IMR-90 (cell line): ENCODE measurements at regions not wholly inside any gene's neighbourhood (a gene's known extent, or its start where the extent isn't known, plus 50 kb on each side); places are given as distances from the start of the nearest gene placed in this dataset.
A peak's percentile ranks its signal among the peaks of the same experiment; 100 is the strongest.

Source experiments
- ATAC-seq: fragments of 200-7000 bp; cut with Tn5 transposase; 2 replicates; pipeline ENCODE4 v1.9.1; 2020; ENCODE audit warnings: low read depth, mild to moderate bottlenecking, moderate library complexity
- BruUV-seq: library from RNA; stranded (reverse); fragments of 400-500 nt; replicated peaks from 2 replicates; lab custom pipeline; 2021; lab: Mats Ljungman, UMichigan
- CTCF ChIA-PET: fragments of 300-600 bp; formaldehyde crosslinking; extraction: SDS; loops from one replicate; lab custom pipeline; 2021; ENCODE audit warnings: antibody characterized with exemption; lab: Yijun Ruan, JAX
- POLR2A ChIA-PET: fragments of 300-600 bp; sonication (Branson Sonifier 250); formaldehyde crosslinking; loops from one replicate; lab custom pipeline; 2022; ENCODE audit warnings: antibody characterized with exemption; ENCODE audit not compliant: unreplicated experiment; lab: Charles Lee
- DNase-seq: peaks from one replicate; pipeline ENCODE4 v3.0.0; 2013
- H2AFZ ChIP-seq: replicated peaks from 2 replicates; pipeline ENCODE3; 2013; ENCODE audit warnings: low read length, mild to moderate bottlenecking; ENCODE audit not compliant: poor library complexity
- H2AK5ac ChIP-seq: 2 replicates; pipeline ENCODE4 v1.6.1; 2013; ENCODE audit warnings: low read depth, low read length, inconsistent platforms
- H2AK9ac ChIP-seq: replicated peaks from 2 replicates; pipeline ENCODE3; 2013; ENCODE audit warnings: mild to moderate bottlenecking, low read depth, low read length, moderate library complexity; ENCODE audit not compliant: poor library complexity
- H2BK120ac ChIP-seq: 2 replicates; pipeline ENCODE4 v1.6.1; 2013; ENCODE audit warnings: low read depth, low read length, inconsistent platforms
- H2BK15ac ChIP-seq: 3 replicates; pipeline ENCODE4 v1.6.1; 2013; ENCODE audit warnings: low read depth, low read length, inconsistent platforms
- H2BK20ac ChIP-seq: 2 replicates; pipeline ENCODE4 v1.6.1; 2013; ENCODE audit warnings: low read depth, mild to moderate bottlenecking, inconsistent platforms, low read length, moderate library complexity
- H2BK5ac ChIP-seq: 2 replicates; pipeline ENCODE4 v1.6.1; 2013; ENCODE audit warnings: mild to moderate bottlenecking, low read depth, low read length, inconsistent platforms; ENCODE audit not compliant: poor library complexity, severe bottlenecking
- H3K14ac ChIP-seq: replicated peaks from 2 replicates; pipeline ENCODE4 v1.6.1; 2013; ENCODE audit warnings: low read depth, low read length, inconsistent platforms
- H3K18ac ChIP-seq: 2 replicates; pipeline ENCODE4 v1.6.1; 2013; ENCODE audit warnings: low read depth, low read length, control low read depth
- H3K23ac ChIP-seq: 2 replicates; pipeline ENCODE4 v1.6.1; 2013; ENCODE audit warnings: low read depth, low read length, inconsistent platforms
- H3K27ac ChIP-seq: 2 replicates; pipeline ENCODE4 v1.5.1; 2013; ENCODE audit warnings: mild to moderate bottlenecking, control low read depth, low read length; ENCODE audit not compliant: insufficient read depth
- H3K27me3 ChIP-seq: 2 replicates; pipeline ENCODE4 v1.6.1; 2013; ENCODE audit warnings: low read length; ENCODE audit not compliant: control insufficient read depth, insufficient read depth
- H3K36me3 ChIP-seq: 2 replicates; pipeline ENCODE4 v1.6.1; 2013; ENCODE audit warnings: low read length, mixed read lengths; ENCODE audit not compliant: control insufficient read depth, insufficient read depth
- H3K4ac ChIP-seq: 2 replicates; pipeline ENCODE4 v1.6.1; 2013; ENCODE audit warnings: low read depth, low read length, inconsistent platforms
- H3K4me1 ChIP-seq: 2 replicates; pipeline ENCODE4 v1.6.1; 2013; ENCODE audit warnings: low read length, mixed read lengths; ENCODE audit not compliant: control insufficient read depth, insufficient read depth
- H3K4me2 ChIP-seq: 2 replicates; pipeline ENCODE4 v1.6.1; 2013; ENCODE audit warnings: low read depth, mild to moderate bottlenecking, control low read depth, low read length, moderate library complexity
- H3K4me3 ChIP-seq: 2 replicates; pipeline ENCODE4 v1.5.1; 2013; ENCODE audit warnings: low read depth, mild to moderate bottlenecking, control low read depth, low read length, moderate library complexity; ENCODE audit not compliant: insufficient read depth
- H3K56ac ChIP-seq: 2 replicates; pipeline ENCODE4 v1.6.1; 2013; ENCODE audit warnings: low read length, inconsistent platforms; ENCODE audit not compliant: insufficient read depth; ENCODE audit errors: extremely low read depth
- H3K79me1 ChIP-seq, 2 experiments: 2 replicates each; pipeline ENCODE4 v1.6.1; 2013; ENCODE audit warnings: low read length in 2 of 2, inconsistent platforms in 1 of 2, low read depth in 1 of 2
- H3K9ac ChIP-seq: 2 replicates; pipeline ENCODE4 v1.6.1; 2013; ENCODE audit warnings: low read depth, low read length, control low read depth
- H3K9me1 ChIP-seq: 2 replicates; pipeline ENCODE4 v1.6.1; 2013; ENCODE audit warnings: low read length, inconsistent platforms; ENCODE audit not compliant: insufficient read depth
- H3K9me3 ChIP-seq: 2 replicates; pipeline ENCODE4 v1.6.1; 2013; ENCODE audit warnings: low read length; ENCODE audit not compliant: control insufficient read depth, insufficient read depth
- H4K20me1 ChIP-seq: 2 replicates; pipeline ENCODE4 v1.6.1; 2013; ENCODE audit warnings: low read length, inconsistent platforms; ENCODE audit not compliant: insufficient read depth
- H4K5ac ChIP-seq: 2 replicates; pipeline ENCODE4 v1.6.1; 2013; ENCODE audit warnings: mild to moderate bottlenecking, low read depth, low read length, control low read depth
- H4K8ac ChIP-seq, 2 experiments: 2 replicates each; pipeline ENCODE4 v1.6.1; 2013; ENCODE audit warnings: low read depth in 2 of 2, low read length in 2 of 2, control low read depth in 1 of 2, inconsistent platforms in 1 of 2
- H4K91ac ChIP-seq: 2 replicates; pipeline ENCODE4 v1.6.1; 2013; ENCODE audit warnings: low read depth, low read length, inconsistent platforms; ENCODE audit not compliant: insufficient read depth
- CEBPB ChIP-seq: IDR thresholded peaks from 2 replicates; pipeline ENCODE4 v1.6.1; 2012; ENCODE audit warnings: low read depth, low read length, improper control_type of control experiment
- CHD1 ChIP-seq: IDR thresholded peaks from 2 replicates; pipeline ENCODE4 v1.6.1; 2012; ENCODE audit warnings: low read depth, low read length, improper control_type of control experiment
- FOS ChIP-seq: fragments of 150-350 bp; IDR thresholded peaks from 2 replicates; pipeline ENCODE4 v1.6.1; 2016; ENCODE audit warnings: low read depth, low read length
- MAFK ChIP-seq: IDR thresholded peaks from 2 replicates; pipeline ENCODE4 v1.6.1; 2012; ENCODE audit warnings: low read depth, low read length, improper control_type of control experiment
- MXI1 ChIP-seq: IDR thresholded peaks from 2 replicates; pipeline ENCODE4 v1.6.1; 2012; ENCODE audit warnings: low read depth, mild to moderate bottlenecking, low read length, moderate library complexity, borderline replicate concordance
- NFE2L2 ChIP-seq: fragments of 150-350 bp; IDR thresholded peaks from 2 replicates; pipeline ENCODE4 v1.6.1; 2016; ENCODE audit warnings: low read depth, mild to moderate bottlenecking, low read length
- RCOR1 ChIP-seq: IDR thresholded peaks from 2 replicates; pipeline ENCODE4 v1.6.1; 2012; ENCODE audit warnings: mild to moderate bottlenecking, low read length, improper control_type of control experiment; ENCODE audit not compliant: insufficient replicate concordance
- RFX5 ChIP-seq: IDR thresholded peaks from 2 replicates; pipeline ENCODE4 v1.8.0; 2012; ENCODE audit warnings: low read depth, mild to moderate bottlenecking, low read length, moderate library complexity
- USF2 ChIP-seq: fragments of 150-350 bp; IDR thresholded peaks from 2 replicates; pipeline ENCODE4 v1.6.1; 2017; ENCODE audit warnings: mild to moderate bottlenecking, antibody characterized with exemption, low read length, low read depth
- WGBS, 2 experiments: methylation state at CpG; one replicate each; pipeline versions ENCODE4 v1.1.5 to v1.1.7; 2013; ENCODE audit warnings: missing lambda C conversion rate in 2 of 2; ENCODE audit not compliant: insufficient read length in 1 of 2; ENCODE audit errors: extremely low coverage in 2 of 2; 5-methylcytosine and 5-hydroxymethylcytosine counted together
- dilution Hi-C: fragments of 300-500 bp; cut with HindIII; formaldehyde crosslinking; loops from one replicate; pipeline ENCODE4 v1.14.3; 2018; ENCODE audit warnings: low sequenced_read_pairs; ENCODE audit not compliant: unreplicated experiment
- in situ Hi-C: fragments of 300-500 bp; cut with MboI; formaldehyde crosslinking; loops from 3 replicates; pipeline ENCODE4 v1.14.3; 2019; ENCODE audit warnings: low sequenced_read_pairs, inconsistent platforms, mixed read lengths
- intact Hi-C: fragments of 100-400 bp; cut with micrococcal nuclease; formaldehyde crosslinking; loops from 2 replicates; pipeline ENCODE4 v1.10.0; 2022

DNA sequence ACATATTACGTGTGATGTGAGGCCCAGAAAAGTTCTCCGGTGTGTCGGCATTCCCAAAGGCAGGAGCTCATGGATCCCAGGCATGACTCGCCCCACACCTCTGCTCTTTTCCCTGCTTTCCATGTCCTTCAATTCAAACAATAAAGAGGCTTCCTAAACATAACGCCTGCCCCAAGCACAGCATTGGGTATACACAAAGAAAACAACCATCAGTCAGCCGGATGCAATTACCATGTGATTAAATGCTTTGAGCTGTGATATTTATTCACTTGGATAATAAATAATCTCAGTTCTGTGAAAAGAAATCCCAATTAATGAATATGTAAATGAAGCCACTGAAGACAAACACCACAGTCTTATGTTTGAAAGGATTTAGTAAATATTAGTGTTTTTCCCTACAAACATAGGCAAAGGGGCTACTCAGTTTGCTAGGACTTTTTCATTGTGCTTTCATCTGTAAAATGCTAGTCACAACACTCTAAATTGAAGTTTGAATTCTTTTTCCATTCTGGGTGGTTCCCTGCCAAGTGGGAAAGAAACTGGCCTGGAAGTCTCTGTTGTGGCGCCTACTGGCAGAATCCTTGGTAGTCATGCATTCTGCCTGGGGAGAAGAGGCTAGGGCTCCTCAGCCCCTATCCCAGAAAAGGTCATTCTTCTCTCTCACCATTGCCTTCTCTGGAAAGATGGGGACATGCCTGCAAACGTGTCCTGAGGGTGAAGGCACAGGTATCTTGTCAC lies 144.7 kb downstream of the COL6A3 start:
- H3K4me3 ChIP-seq, result no peak overlapping the region
- no peak overlapping the region for H3K9ac ChIP-seq
- peak overlapping the region; percentile 88 for H3K18ac ChIP-seq
- H3K23ac ChIP-seq, result peak overlapping the region; percentile 49; the same call in 1 of the 2 replicates
- no peak overlapping the region for H3K4me2 ChIP-seq
- peak overlapping the region; percentile 89 for H2BK120ac ChIP-seq
- CTCF ChIA-PET, result no interaction called here
- H3K9me3 ChIP-seq, result no peaks in the 10 kb centered on the region
- peak overlapping the region; percentile 90 for H2BK20ac ChIP-seq
- H3K79me1 ChIP-seq, result 0 out of 4 replicates have a peak, but pooled peaks cover 0 to 4% of the 10 kb centered on the region in 2 experiments
- in situ Hi-C loops, result no loop called here
- H3K36me3 ChIP-seq, result no peaks in the 10 kb centered on the region
- no peaks in the 10 kb centered on the region for H4K20me1 ChIP-seq
- peak overlapping the region; percentile 73 for H3K14ac ChIP-seq
- BruUV-seq, result no TSS peak
- peak overlapping the region; percentile 92; the same call in 2 of the 3 replicates for H2BK15ac ChIP-seq
- 72% methylated on average over 5 of the region's 8 CpGs; no CpG with 5 or more reads in 1 of the 2 experiments for WGBS, 2 experiments
- H4K8ac ChIP-seq, result peak overlapping the region; percentile 90 to 92
- POLR2A ChIA-PET, result no interaction called here
- ATAC-seq (peak; percentile 19), DNase-seq (peak; percentile 44)
- H2BK5ac ChIP-seq, result peak overlapping the region; percentile 26
- H3K9me1 ChIP-seq, result peaks cover 10% of the 10 kb centered on the region
- intact Hi-C loops, result no loop called here
- H3K4me1 ChIP-seq, result peaks cover 21% of the 10 kb centered on the region
- H3K4ac ChIP-seq, result peak overlapping the region; percentile 86
- no peak overlapping the region; the same call in 1 of the 2 replicates for H3K56ac ChIP-seq
- H3K27ac ChIP-seq, result peak overlapping the region; percentile 67
- TF ChIP-seq MAFK (no peak), CEBPB (no peak), USF2 (no peak), FOS (no peak), NFE2L2 (no peak), MXI1 (no peak), CHD1 (no peak), RFX5 (no peak), RCOR1 (no peak)
- no peak overlapping the region for H2AK9ac ChIP-seq
- peak overlapping the region; percentile 84 for H2AK5ac ChIP-seq
- H2AFZ ChIP-seq, result peak overlapping the region; percentile 3
- dilution Hi-C loops, result no loop called here
- H3K27me3 ChIP-seq, result no peaks in the 10 kb centered on the region
- H4K5ac ChIP-seq, result peak overlapping the region; percentile 81
- peak overlapping the region; percentile 87 for H4K91ac ChIP-seq
